ENCODE measurements at regions not wholly inside any gene's neighbourhood (a gene's known extent, or its start where the extent isn't known, plus 50 kb on each side); places are given as distances from the start of the nearest gene placed in this dataset.

GRCh38 chr5:106092455-106092854, 1578.3 kb downstream of the EFNA5 start:
- Histone ChIP-seq H3T11ph (ENCODE audit: low read length) (no peak overlapping the region), H4K8ac (replicated peaks; ENCODE audit: insufficient read length, low read depth, low read length) (no peak overlapping the region), H3K27me3 (ENCODE audit: insufficient read depth, low read length) (no peaks in the 10 kb centered on the region), H3K14ac (ENCODE audit: insufficient read depth, low read length) (no peak overlapping the region), H3K79me1 (ENCODE audit: insufficient read depth, low read depth, low read length, poor library complexity, severe bottlenecking) (no peaks in the 10 kb centered on the region), H3K79me2 (ENCODE audit: insufficient read depth, low read length) (no peaks in the 10 kb centered on the region), H3K4me2 (ENCODE audit: insufficient read depth, insufficient read length, low read length) (no peak overlapping the region), H4K20me1 (ENCODE audit: control insufficient read depth, insufficient read depth, insufficient read length) (no peaks in the 10 kb centered on the region), H2BK20ac (ENCODE audit: low read depth, low read length, poor library complexity, severe bottlenecking) (no peak overlapping the region), H3K9me3 (ENCODE audit: control insufficient read depth, low read depth, low read length) (no peaks in the 10 kb centered on the region), H3K27ac (ENCODE audit: insufficient read length, low read depth, low read length) (no peak overlapping the region), H3K23me2 (ENCODE audit: insufficient read length, low read depth, low read length, poor library complexity, severe bottlenecking) (no peaks in the 10 kb centered on the region), H2AFZ (ENCODE audit: low read length) (no peak overlapping the region), H3K9ac (ENCODE audit: extremely low read depth, insufficient read length, low read length) (no peak overlapping the region), H2BK5ac (ENCODE audit: insufficient read length, low read length) (no peak overlapping the region), H2AK5ac (ENCODE audit: insufficient read length, low read length) (no peak overlapping the region), H3K4ac (ENCODE audit: low read depth, low read length) (no peak overlapping the region), H4K91ac (ENCODE audit: insufficient read length, low read depth, low read length) (no peak overlapping the region), H3K4me1 (ENCODE audit: insufficient read depth, low read length) (no peaks in the 10 kb centered on the region; the same call in 1 of the 2 replicates), H2BK12ac (ENCODE audit: insufficient read length, low read depth, low read length) (no peak overlapping the region), H2BK15ac (ENCODE audit: low read depth, low read length) (no peak overlapping the region), H4K5ac (ENCODE audit: insufficient read length, low read depth, low read length) (no peak overlapping the region), H3K56ac (ENCODE audit: insufficient read length, low read depth, low read length) (no peak overlapping the region), H2BK120ac (ENCODE audit: low read depth, low read length, poor library complexity, severe bottlenecking) (no peak overlapping the region), H3K23ac (ENCODE audit: insufficient read length, low read depth, low read length) (no peak overlapping the region), H3K18ac (ENCODE audit: insufficient read length, low read depth, low read length) (no peak overlapping the region)
- no peak overlapping the region for H3K27ac Mint-ChIP-seq
- no peak overlapping the region for H3K4me3 Mint-ChIP-seq
- no peak for TF ChIP-seq CTCF (conservative IDR thresholded peaks at IDR 0.05)
- H3K36me3 Mint-ChIP-seq (ENCODE audit: insufficient read depth in 1 of 3, low read depth in 3 of 3): peaks cover 0 to 5% (median 0%) of the 10 kb centered on the region in 3 experiments; a peak in 2 of 7 replicates
- no peaks in the 10 kb centered on the region for H3K27me3 Mint-ChIP-seq (ENCODE audit: low read depth)
- H3K4me1 Mint-ChIP-seq: peaks cover 13 to 19% of the 10 kb centered on the region in 2 experiments
- H3K9me3 Mint-ChIP-seq: no peaks in the 10 kb centered on the region
- no peak for DNase-seq
- WGBS (ENCODE audit: extremely low coverage, insufficient read length, low lambda C conversion rate): no CpG with 5 or more reads among the region's 1 CpG
